PC-9 (cell line): ENCODE measurements at regions not wholly inside any gene's neighbourhood (a gene's known extent, or its start where the extent isn't known, plus 50 kb on each side); places are given as distances from the start of the nearest gene placed in this dataset.

Source experiments
- BruUV-seq: library from RNA; stranded (reverse); fragments of 400-500 nt; replicated peaks from 2 replicates; lab custom pipeline; 2021; lab: Mats Ljungman, UMichigan
- CTCF ChIA-PET: fragments of 300-600 bp; sonication (Branson Sonifier 250); formaldehyde crosslinking; loops from one replicate; lab custom pipeline; 2022; ENCODE audit warnings: antibody characterized with exemption; lab: Charles Lee
- POLR2A ChIA-PET: fragments of 300-600 bp; sonication (Branson Sonifier 250); formaldehyde crosslinking; loops from one replicate; lab custom pipeline; 2022; ENCODE audit warnings: antibody characterized with exemption; ENCODE audit not compliant: unreplicated experiment; lab: Charles Lee
- DNase-seq, 2 experiments: peaks; one replicate each; pipeline versions ENCODE4 v3.0.0 to v3.0.0-alpha.2; 2015 to 2022; ENCODE audit warnings: mixed read lengths in 1 of 2
- H2AFZ ChIP-seq: fragments of 200-600 bp; sonication (generic); 2 replicates; pipeline ENCODE4 v1.8.1; 2017; ENCODE audit warnings: antibody characterized with exemption
- H3F3A ChIP-seq: fragments of 200-600 bp; sonication (generic); 2 replicates; pipeline ENCODE4 v1.8.1; 2017; ENCODE audit warnings: antibody characterized with exemption, mild to moderate bottlenecking, low read depth; ENCODE audit not compliant: insufficient read depth
- H3K27ac ChIP-seq: fragments of 200-600 bp; sonication (generic); 2 replicates; pipeline ENCODE4 v1.6.1; 2016; ENCODE audit warnings: mixed run types
- H3K27me3 ChIP-seq: fragments of 200-600 bp; sonication (generic); 2 replicates; pipeline ENCODE4 v1.6.1; 2016; ENCODE audit warnings: low read depth, mixed run types; ENCODE audit not compliant: insufficient read depth
- H3K36me3 ChIP-seq: fragments of 200-600 bp; sonication (generic); 2 replicates; pipeline ENCODE4 v1.6.1; 2016; ENCODE audit warnings: low read depth, mixed run types
- H3K4me1 ChIP-seq: fragments of 200-600 bp; sonication (generic); replicated peaks from 2 replicates; pipeline ENCODE4 v1.6.1; 2016; ENCODE audit warnings: mixed run types; ENCODE audit not compliant: insufficient read depth
- H3K4me2 ChIP-seq: fragments of 200-600 bp; sonication (generic); 2 replicates; pipeline ENCODE4 v1.6.1; 2017; ENCODE audit warnings: mixed run types
- H3K4me3 ChIP-seq: fragments of 200-600 bp; sonication (generic); 2 replicates; pipeline ENCODE4 v1.6.1; 2016; ENCODE audit warnings: mixed run types
- H3K79me2 ChIP-seq: fragments of 200-600 bp; sonication (generic); 2 replicates; pipeline ENCODE4 v1.6.1; 2017; ENCODE audit warnings: low read depth, mixed run types
- H3K9me2 ChIP-seq: fragments of 200-600 bp; sonication (generic); 2 replicates; pipeline ENCODE4 v1.8.1; 2017; ENCODE audit warnings: mild to moderate bottlenecking; ENCODE audit not compliant: insufficient read depth
- H3K9me3 ChIP-seq: fragments of 200-600 bp; sonication (generic); 2 replicates; pipeline ENCODE4 v1.8.1; 2016; ENCODE audit warnings: low read depth; ENCODE audit not compliant: insufficient read depth
- H4K20me1 ChIP-seq: fragments of 200-600 bp; sonication (generic); 2 replicates; pipeline ENCODE4 v1.8.1; 2017; ENCODE audit not compliant: insufficient read depth
- CTCF ChIP-seq: fragments of 200-600 bp; sonication (generic); conservative IDR thresholded peaks from 2 replicates; pipeline ENCODE4 v1.6.1; 2017; ENCODE audit warnings: mixed run types, antibody characterized with exemption, mild to moderate bottlenecking, moderate library complexity
- EZH2 ChIP-seq: fragments of 200-600 bp; sonication (generic); IDR thresholded peaks from 2 replicates; pipeline ENCODE4 v1.8.0; 2017; ENCODE audit warnings: antibody characterized with exemption, low read depth
- intact Hi-C: fragments of 100-400 bp; cut with micrococcal nuclease; formaldehyde crosslinking; loops from one replicate; pipeline ENCODE4 v1.10.0; 2022; ENCODE audit not compliant: unreplicated experiment

- no peaks in the 10 kb centered on the region for H3K36me3 ChIP-seq
- no peak overlapping the region for H3K4me2 ChIP-seq
- ChIA-PET CTCF (no interaction called here), POLR2A (no interaction called here)
- H4K20me1 ChIP-seq, result no peaks in the 10 kb centered on the region
- no TSS peak for BruUV-seq
- no peaks in the 10 kb centered on the region for H3K79me2 ChIP-seq
- no peaks in the 10 kb centered on the region for H3K9me2 ChIP-seq
- intact Hi-C loops, result no loop called here
- H3K27me3 ChIP-seq, result peaks cover 41% of the 10 kb centered on the region
- no peak overlapping the region for H3K4me3 ChIP-seq
- no peak for DNase-seq
- H3K4me1 ChIP-seq, result no peaks in the 10 kb centered on the region
- H2AFZ ChIP-seq, result no peak overlapping the region
- no peak overlapping the region for H3K27ac ChIP-seq
- TF ChIP-seq EZH2, result no peak
- no peak for TF ChIP-seq CTCF
- no peaks in the 10 kb centered on the region for H3K9me3 ChIP-seq
- H3F3A ChIP-seq, result no peaks in the 10 kb centered on the region
Measured at GRCh38 chr17:33603789-33604188, 310.7 kb upstream of the ASIC2 start.

GRCh38 chr17:33611532-33611931 lies 318.4 kb upstream of the ASIC2 start:
- no peak for DNase-seq
- Histone ChIP-seq H3K27me3 (peaks cover 36% of the 10 kb centered on the region), H3K79me2 (no peaks in the 10 kb centered on the region), H3K4me3 (no peak overlapping the region), H2AFZ (no peak overlapping the region), H3K27ac (no peak overlapping the region), H3K9me2 (0 out of 2 replicates have a peak, but pooled peaks cover 5% of the 10 kb centered on the region), H3F3A (no peaks in the 10 kb centered on the region), H3K4me1 (no peaks in the 10 kb centered on the region), H3K4me2 (no peak overlapping the region), H4K20me1 (no peaks in the 10 kb centered on the region), H3K9me3 (no peaks in the 10 kb centered on the region), H3K36me3 (no peaks in the 10 kb centered on the region)
- BruUV-seq, result no TSS peak
- no peak for TF ChIP-seq CTCF
- TF ChIP-seq EZH2, result no peak
- ChIA-PET CTCF (no interaction called here), POLR2A (no interaction called here)
- intact Hi-C loops, result no loop called here

GRCh38 chr17:33615861-33616260 lies 322.8 kb upstream of the ASIC2 start:
- H3K27ac ChIP-seq, result no peak overlapping the region
- no peaks in the 10 kb centered on the region for H3K9me3 ChIP-seq
- H3K4me1 ChIP-seq, result no peaks in the 10 kb centered on the region
- H3K36me3 ChIP-seq, result no peaks in the 10 kb centered on the region
- ChIA-PET CTCF (no interaction called here), POLR2A (no interaction called here)
- intact Hi-C loops, result no loop called here
- H4K20me1 ChIP-seq, result no peaks in the 10 kb centered on the region
- no peak for TF ChIP-seq CTCF
- no peak for TF ChIP-seq EZH2
- no peak overlapping the region for H3K4me3 ChIP-seq
- H3F3A ChIP-seq, result no peaks in the 10 kb centered on the region
- H2AFZ ChIP-seq, result no peak overlapping the region
- H3K4me2 ChIP-seq, result no peak overlapping the region
- DNase-seq, result no peak
- H3K27me3 ChIP-seq, result peaks cover 29% of the 10 kb centered on the region
- H3K79me2 ChIP-seq, result no peaks in the 10 kb centered on the region
- H3K9me2 ChIP-seq, result 0 out of 2 replicates have a peak, but pooled peaks cover 5% of the 10 kb centered on the region
- no TSS peak for BruUV-seq
